SK-N-SH (cell line): ENCODE measurements at regions not wholly inside any gene's neighbourhood (a gene's known extent, or its start where the extent isn't known, plus 50 kb on each side); places are given as distances from the start of the nearest gene placed in this dataset.

Experiments used
- CTCF ChIA-PET: fragments of 300-600, 350-600 bp; formaldehyde crosslinking; extraction: SDS; loops from one replicate; lab custom pipeline; 2021; lab: Yijun Ruan, JAX
- POLR2A ChIA-PET: fragments of 350-600 bp; sonication (Branson Sonifier 250); formaldehyde crosslinking; extraction: SDS; loops from one replicate; lab custom pipeline; 2020; ENCODE audit warnings: antibody characterized with exemption, inconsistent platforms; lab: Yijun Ruan, JAX
- DNase-seq: peaks from one replicate; pipeline ENCODE4 v3.0.0; 2012
- H2AFZ ChIP-seq: fragments of 200-600 bp; sonication (generic); 2 replicates; pipeline ENCODE4 v1.8.1; 2016; ENCODE audit warnings: antibody characterized with exemption, mild to moderate bottlenecking, low read depth
- H3F3A ChIP-seq: fragments of 200-600 bp; sonication (generic); replicated peaks from 2 replicates; pipeline ENCODE3; 2016; ENCODE audit warnings: antibody characterized with exemption, mild to moderate bottlenecking; ENCODE audit not compliant: insufficient read depth
- H3K27ac ChIP-seq, 2 experiments: fragments of 200-500 bp in 1 of 2; fragments of 200-600 bp in 1 of 2; sonication (Bioruptor generic) in 1 of 2; sonication (generic), shearing (Covaris generic) in 1 of 2; 2 replicates each; pipeline versions ENCODE4 v1.5.1 to v1.6.1; 2014 to 2016; ENCODE audit warnings: low read depth in 2 of 2, inconsistent platforms in 1 of 2, low read length in 1 of 2, mild to moderate bottlenecking in 1 of 2, mixed read lengths in 1 of 2
- H3K27me3 ChIP-seq: fragments of 200-600 bp; sonication (generic), shearing (Covaris generic); 2 replicates; pipeline ENCODE4 v1.6.1; 2016; ENCODE audit warnings: mixed run types; ENCODE audit not compliant: insufficient read depth
- H3K36me3 ChIP-seq, 2 experiments: fragments of 200-500 bp in 1 of 2; fragments of 200-600 bp in 1 of 2; sonication (Bioruptor generic) in 1 of 2; sonication (generic) in 1 of 2; replicated peaks in 1 of 2; 2 replicates each; pipeline versions ENCODE3 to v1.5.1; 2014 to 2016; ENCODE audit warnings: low read length in 1 of 2, mild to moderate bottlenecking in 1 of 2; ENCODE audit not compliant: insufficient read depth in 2 of 2, control insufficient read depth in 1 of 2
- H3K4me1 ChIP-seq, 2 experiments: fragments of 200-500 bp in 1 of 2; fragments of 200-600 bp in 1 of 2; sonication (Bioruptor generic) in 1 of 2; sonication (generic), shearing (Covaris generic) in 1 of 2; 2 replicates each; pipeline versions ENCODE4 v1.5.1 to v1.6.1; 2014 to 2016; ENCODE audit warnings: low read depth in 1 of 2, low read length in 1 of 2, mixed run types in 1 of 2; ENCODE audit not compliant: insufficient read depth in 2 of 2, control insufficient read depth in 1 of 2
- H3K4me2 ChIP-seq: fragments of 200-600 bp; sonication (generic), shearing (Covaris generic); 2 replicates; pipeline ENCODE4 v1.6.1; 2017; ENCODE audit warnings: mixed run types
- H3K4me3 ChIP-seq, 2 experiments: fragments of 200-500 bp in 1 of 2; fragments of 200-600 bp in 1 of 2; sonication (Bioruptor generic) in 1 of 2; sonication (generic), shearing (Covaris generic) in 1 of 2; 2 replicates each; pipeline versions ENCODE4 v1.5.1 to v1.8.1; 2014 to 2016; ENCODE audit warnings: low read depth in 2 of 2, inconsistent platforms in 1 of 2, low read length in 1 of 2, mild to moderate bottlenecking in 1 of 2, mixed read lengths in 1 of 2, moderate library complexity in 1 of 2
- H3K79me2 ChIP-seq: fragments of 200-600 bp; sonication (generic); 2 replicates; pipeline ENCODE4 v1.8.1; 2017; ENCODE audit warnings: mild to moderate bottlenecking; ENCODE audit not compliant: insufficient read depth
- H3K9ac ChIP-seq: fragments of 200-600 bp; sonication (generic); 2 replicates; pipeline ENCODE4 v1.6.1; 2017; ENCODE audit warnings: mixed run types
- H3K9me2 ChIP-seq: fragments of 200-600 bp; sonication (generic); 2 replicates; pipeline ENCODE4 v1.6.1; 2017; ENCODE audit warnings: mixed run types
- H3K9me3 ChIP-seq: fragments of 200-600 bp; sonication (generic); 2 replicates; pipeline ENCODE4 v1.6.1; 2017; ENCODE audit warnings: mixed run types, mild to moderate bottlenecking, moderate library complexity
- H4K20me1 ChIP-seq: fragments of 200-600 bp; sonication (generic); 2 replicates; pipeline ENCODE4 v1.6.1; 2017; ENCODE audit warnings: mild to moderate bottlenecking, mixed run types; ENCODE audit not compliant: insufficient read depth
- CHD2 ChIP-seq: fragments of 150-350 bp; IDR thresholded peaks from 2 replicates; pipeline ENCODE4 v1.6.1; 2018; ENCODE audit warnings: low read length; ENCODE audit not compliant: partially characterized antibody
- EP300 ChIP-seq, 2 experiments: IDR thresholded peaks; 2 replicates each; pipeline versions ENCODE4 v1.4.0 to v1.6.1; 2012; ENCODE audit warnings: borderline replicate concordance in 1 of 2, low read depth in 1 of 2, low read length in 1 of 2
- EZH2phosphoT487 ChIP-seq: fragments of 200-600 bp; sonication (generic); IDR thresholded peaks from 2 replicates; pipeline ENCODE4 v1.6.1; 2017; ENCODE audit warnings: low read depth, mixed run types, mild to moderate bottlenecking, antibody characterized with exemption, moderate library complexity, borderline replicate concordance
- FOXJ3 ChIP-seq: sonication (generic); formaldehyde crosslinking; IDR thresholded peaks from 2 replicates; pipeline ENCODE4 v1.5.1; 2020; ENCODE audit warnings: mild to moderate bottlenecking, missing genetic modification reagents
- GATA2 ChIP-seq: sonication (generic); formaldehyde crosslinking; IDR thresholded peaks from 2 replicates; pipeline ENCODE4 v1.5.0; 2020; ENCODE audit warnings: mild to moderate bottlenecking, missing genetic modification reagents
- JUND ChIP-seq: IDR thresholded peaks from 2 replicates; pipeline ENCODE4 v1.4.0; 2012
- MXI1 ChIP-seq: IDR thresholded peaks from 2 replicates; pipeline ENCODE4 v1.6.1; 2012; ENCODE audit warnings: mild to moderate bottlenecking, low read depth, low read length, improper control_type of control experiment
- NFIC ChIP-seq: IDR thresholded peaks from 2 replicates; pipeline ENCODE4 v1.4.0; 2012; ENCODE audit warnings: borderline replicate concordance
- POLR2AphosphoS5 ChIP-seq: IDR thresholded peaks from 2 replicates; pipeline ENCODE4 v1.6.1; 2012; ENCODE audit warnings: low read depth, low read length
- RAD21 ChIP-seq: IDR thresholded peaks from 2 replicates; pipeline ENCODE4 v1.6.1; 2012; ENCODE audit warnings: mild to moderate bottlenecking, low read length
- RCOR1 ChIP-seq: fragments of 150-350 bp; IDR thresholded peaks from 2 replicates; pipeline ENCODE4 v1.6.1; 2017; ENCODE audit warnings: antibody characterized with exemption, low read length
- RFX5 ChIP-seq: IDR thresholded peaks from 2 replicates; pipeline ENCODE4 v1.6.1; 2012; ENCODE audit warnings: mild to moderate bottlenecking, improper control_type of control experiment, low read length
- RXRA ChIP-seq: IDR thresholded peaks from 2 replicates; pipeline ENCODE4 v1.4.0; 2012; ENCODE audit warnings: low read depth, mild to moderate bottlenecking, borderline replicate concordance
- YY1 ChIP-seq: IDR thresholded peaks from 2 replicates; pipeline ENCODE4 v1.4.0; 2012; ENCODE audit warnings: low read depth, mild to moderate bottlenecking
- WGBS: methylation state at CpG from one replicate; pipeline ENCODE4 v1.1.6; 2017; ENCODE audit warnings: low lambda C conversion rate; 5-methylcytosine and 5-hydroxymethylcytosine counted together
- TF ChIP-seq, protein P1 (sequence below): IDR thresholded peaks from 2 replicates; pipeline ENCODE4 v1.4.0; 2012; ENCODE audit warnings: low read depth
- TF ChIP-seq, protein P2 (sequence below): IDR thresholded peaks from 2 replicates; pipeline ENCODE4 v1.6.1; 2012; ENCODE audit warnings: mild to moderate bottlenecking, low read depth, low read length, moderate library complexity
- TF ChIP-seq, protein P3 (sequence below): fragments of 200-600 bp; sonication (generic); IDR thresholded peaks from 2 replicates; pipeline ENCODE4 v1.6.1; 2017; ENCODE audit warnings: antibody characterized with exemption, mild to moderate bottlenecking, moderate library complexity

DNA sequence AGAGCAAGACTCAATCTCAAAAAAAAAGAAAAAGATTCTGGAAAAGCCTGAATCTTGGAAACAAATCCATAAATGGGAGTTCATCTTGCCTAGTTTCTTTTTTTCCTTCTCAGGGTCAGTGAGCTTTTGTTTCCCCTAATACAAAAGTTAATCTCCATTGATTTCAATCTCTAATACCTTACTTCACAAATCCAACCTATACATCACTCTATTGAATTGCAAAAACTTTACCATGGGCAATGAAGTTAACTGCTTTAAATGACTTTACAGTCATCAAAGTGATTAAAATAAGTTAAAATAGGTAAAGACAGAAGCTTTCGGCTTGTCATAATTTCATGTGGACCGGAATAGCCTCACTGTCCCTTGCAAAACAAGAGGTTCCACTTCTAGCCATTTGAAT lies 1012.7 kb upstream of the SEL1L start:
- no peak overlapping the region for H3K4me3 ChIP-seq
- CTCF ChIA-PET: no interaction called here
- H3K79me2 ChIP-seq: no peaks in the 10 kb centered on the region
- TF ChIP-seq EZH2phosphoT487 (no peak), MXI1 (no peak)
- TF ChIP-seq, all 33 proteins: peak for 0
- Histone ChIP-seq H2AFZ (no peak overlapping the region), H3K4me2 (no peak overlapping the region), H3K36me3 (no peaks in the 10 kb centered on the region), H3F3A (no peaks in the 10 kb centered on the region), H3K27ac (no peak overlapping the region), H3K9me3 (no peaks in the 10 kb centered on the region; the same call in none of the 2 replicates), H3K9me2 (no peaks in the 10 kb centered on the region), H3K4me1 (no peaks in the 10 kb centered on the region), H4K20me1 (no peaks in the 10 kb centered on the region), H3K9ac (no peak overlapping the region), H3K27me3 (no peaks in the 10 kb centered on the region)
- DNase-seq: no peak
- POLR2A ChIA-PET: no interaction called here
- 12% methylated on average over 2 of the region's 2 CpGs for WGBS

DNA sequence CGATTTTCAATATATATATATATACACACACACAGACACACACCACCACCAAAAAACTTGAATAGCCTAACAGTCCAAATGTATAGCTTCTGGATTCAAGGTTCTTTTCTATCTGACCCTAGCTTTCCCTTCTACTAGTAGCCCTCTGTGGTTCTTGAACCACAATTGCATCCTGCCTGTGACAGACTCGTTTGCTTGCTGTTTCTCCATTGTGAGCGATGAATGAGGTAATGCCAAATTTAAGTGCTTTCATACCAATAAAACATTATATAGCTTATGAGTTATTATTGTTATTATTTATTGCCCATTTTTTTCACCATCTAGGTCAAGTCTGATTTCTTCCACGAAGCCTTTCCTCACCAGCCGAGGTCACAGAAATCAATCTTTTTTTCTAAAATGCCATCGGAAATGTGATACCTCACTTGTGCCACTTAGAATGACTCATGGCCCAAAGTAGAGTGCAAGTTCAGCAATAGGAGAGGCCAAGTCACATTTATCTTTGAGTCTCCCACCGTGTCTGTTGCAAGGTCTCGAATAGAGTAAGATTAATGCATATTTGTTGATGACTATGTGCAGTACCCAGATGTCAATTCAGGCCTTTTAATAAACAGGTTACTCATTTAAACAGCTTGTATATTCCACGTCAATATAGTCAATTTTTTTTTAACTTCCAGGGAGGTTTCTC lies 1015.8 kb upstream of the SEL1L start:
- H3K27ac ChIP-seq: no peak overlapping the region
- H3K9me3 ChIP-seq: no peaks in the 10 kb centered on the region; the same call in none of the 2 replicates
- no peak for DNase-seq
- no peaks in the 10 kb centered on the region for H3K9me2 ChIP-seq
- ChIA-PET POLR2A (no interaction called here), CTCF (no interaction called here)
- H3K79me2 ChIP-seq: no peaks in the 10 kb centered on the region
- no peaks in the 10 kb centered on the region for H3F3A ChIP-seq
- no peaks in the 10 kb centered on the region for H3K4me1 ChIP-seq
- no peak for TF ChIP-seq NFIC
- no peak for TF ChIP-seq RAD21
- no peak for TF ChIP-seq JUND
- no peak for TF ChIP-seq YY1
- no peak for TF ChIP-seq RFX5
- TF ChIP-seq EZH2phosphoT487: no peak
- TF ChIP-seq EP300 (IDR thresholded peaks at IDR 0.05; ENCODE audit: borderline replicate concordance in 1 of 2, low read depth in 1 of 2, low read length in 1 of 2): no peak
- TF ChIP-seq, protein P1, sequence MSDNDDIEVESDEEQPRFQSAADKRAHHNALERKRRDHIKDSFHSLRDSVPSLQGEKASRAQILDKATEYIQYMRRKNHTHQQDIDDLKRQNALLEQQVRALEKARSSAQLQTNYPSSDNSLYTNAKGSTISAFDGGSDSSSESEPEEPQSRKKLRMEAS: no peak
- no peaks in the 10 kb centered on the region for H4K20me1 ChIP-seq
- no peaks in the 10 kb centered on the region for H3K36me3 ChIP-seq
- H3K4me2 ChIP-seq: no peak overlapping the region
- H3K27me3 ChIP-seq: no peaks in the 10 kb centered on the region
- H3K9ac ChIP-seq: no peak overlapping the region
- H3K4me3 ChIP-seq: no peak overlapping the region
- no peak overlapping the region for H2AFZ ChIP-seq
- WGBS: 16% methylated on average over 9 of the region's 9 CpGs

DNA sequence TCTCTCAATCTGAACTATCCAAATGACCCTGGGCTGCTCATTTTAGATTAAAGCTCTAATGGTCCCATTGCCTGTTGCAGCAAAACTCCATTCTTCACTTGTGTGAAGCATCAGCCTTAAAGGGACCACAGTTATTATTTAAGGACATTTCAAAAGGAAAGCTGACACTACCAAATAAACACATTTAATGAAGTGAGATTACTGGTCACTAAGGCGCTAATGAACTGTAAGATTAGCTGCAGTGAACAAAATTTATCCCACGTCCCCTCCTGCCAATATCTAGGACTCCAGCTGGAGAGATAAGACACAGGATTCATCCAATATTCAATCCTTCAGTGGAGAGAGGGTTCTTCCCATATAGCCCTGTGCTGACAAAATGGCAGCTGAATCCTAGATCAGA lies 1029.2 kb upstream of the SEL1L start:
- no peaks in the 10 kb centered on the region for H3K9me2 ChIP-seq
- no peak overlapping the region for H3K27ac ChIP-seq
- no peak overlapping the region for H3K9ac ChIP-seq
- DNase-seq: no peak
- no peaks in the 10 kb centered on the region for H3K79me2 ChIP-seq
- H3F3A ChIP-seq: no peaks in the 10 kb centered on the region
- no peaks in the 10 kb centered on the region for H4K20me1 ChIP-seq
- TF ChIP-seq, protein P1: no peak
- TF ChIP-seq RXRA: no peak
- TF ChIP-seq RCOR1: no peak
- no peak for TF ChIP-seq GATA2 (CRISPR knock-in tag)
- no peak for TF ChIP-seq RAD21
- no peak for TF ChIP-seq JUND
- TF ChIP-seq FOXJ3 (CRISPR knock-in tag): no peak
- TF ChIP-seq, protein P2, sequence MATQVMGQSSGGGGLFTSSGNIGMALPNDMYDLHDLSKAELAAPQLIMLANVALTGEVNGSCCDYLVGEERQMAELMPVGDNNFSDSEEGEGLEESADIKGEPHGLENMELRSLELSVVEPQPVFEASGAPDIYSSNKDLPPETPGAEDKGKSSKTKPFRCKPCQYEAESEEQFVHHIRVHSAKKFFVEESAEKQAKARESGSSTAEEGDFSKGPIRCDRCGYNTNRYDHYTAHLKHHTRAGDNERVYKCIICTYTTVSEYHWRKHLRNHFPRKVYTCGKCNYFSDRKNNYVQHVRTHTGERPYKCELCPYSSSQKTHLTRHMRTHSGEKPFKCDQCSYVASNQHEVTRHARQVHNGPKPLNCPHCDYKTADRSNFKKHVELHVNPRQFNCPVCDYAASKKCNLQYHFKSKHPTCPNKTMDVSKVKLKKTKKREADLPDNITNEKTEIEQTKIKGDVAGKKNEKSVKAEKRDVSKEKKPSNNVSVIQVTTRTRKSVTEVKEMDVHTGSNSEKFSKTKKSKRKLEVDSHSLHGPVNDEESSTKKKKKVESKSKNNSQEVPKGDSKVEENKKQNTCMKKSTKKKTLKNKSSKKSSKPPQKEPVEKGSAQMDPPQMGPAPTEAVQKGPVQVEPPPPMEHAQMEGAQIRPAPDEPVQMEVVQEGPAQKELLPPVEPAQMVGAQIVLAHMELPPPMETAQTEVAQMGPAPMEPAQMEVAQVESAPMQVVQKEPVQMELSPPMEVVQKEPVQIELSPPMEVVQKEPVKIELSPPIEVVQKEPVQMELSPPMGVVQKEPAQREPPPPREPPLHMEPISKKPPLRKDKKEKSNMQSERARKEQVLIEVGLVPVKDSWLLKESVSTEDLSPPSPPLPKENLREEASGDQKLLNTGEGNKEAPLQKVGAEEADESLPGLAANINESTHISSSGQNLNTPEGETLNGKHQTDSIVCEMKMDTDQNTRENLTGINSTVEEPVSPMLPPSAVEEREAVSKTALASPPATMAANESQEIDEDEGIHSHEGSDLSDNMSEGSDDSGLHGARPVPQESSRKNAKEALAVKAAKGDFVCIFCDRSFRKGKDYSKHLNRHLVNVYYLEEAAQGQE: no peak
- TF ChIP-seq POLR2AphosphoS5: no peak
- no peak for TF ChIP-seq CHD2
- TF ChIP-seq, protein P3, sequence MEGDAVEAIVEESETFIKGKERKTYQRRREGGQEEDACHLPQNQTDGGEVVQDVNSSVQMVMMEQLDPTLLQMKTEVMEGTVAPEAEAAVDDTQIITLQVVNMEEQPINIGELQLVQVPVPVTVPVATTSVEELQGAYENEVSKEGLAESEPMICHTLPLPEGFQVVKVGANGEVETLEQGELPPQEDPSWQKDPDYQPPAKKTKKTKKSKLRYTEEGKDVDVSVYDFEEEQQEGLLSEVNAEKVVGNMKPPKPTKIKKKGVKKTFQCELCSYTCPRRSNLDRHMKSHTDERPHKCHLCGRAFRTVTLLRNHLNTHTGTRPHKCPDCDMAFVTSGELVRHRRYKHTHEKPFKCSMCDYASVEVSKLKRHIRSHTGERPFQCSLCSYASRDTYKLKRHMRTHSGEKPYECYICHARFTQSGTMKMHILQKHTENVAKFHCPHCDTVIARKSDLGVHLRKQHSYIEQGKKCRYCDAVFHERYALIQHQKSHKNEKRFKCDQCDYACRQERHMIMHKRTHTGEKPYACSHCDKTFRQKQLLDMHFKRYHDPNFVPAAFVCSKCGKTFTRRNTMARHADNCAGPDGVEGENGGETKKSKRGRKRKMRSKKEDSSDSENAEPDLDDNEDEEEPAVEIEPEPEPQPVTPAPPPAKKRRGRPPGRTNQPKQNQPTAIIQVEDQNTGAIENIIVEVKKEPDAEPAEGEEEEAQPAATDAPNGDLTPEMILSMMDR: no peak
- POLR2A ChIA-PET: no interaction called here
- no peak overlapping the region for H3K4me3 ChIP-seq
- H3K4me1 ChIP-seq: no peaks in the 10 kb centered on the region
- H3K36me3 ChIP-seq: no peaks in the 10 kb centered on the region
- no peak overlapping the region for H3K4me2 ChIP-seq
- WGBS: 0% methylated on average over 2 of the region's 2 CpGs
- H3K27me3 ChIP-seq: no peaks in the 10 kb centered on the region
- CTCF ChIA-PET: no interaction called here
- H3K9me3 ChIP-seq: no peaks in the 10 kb centered on the region
- no peak overlapping the region for H2AFZ ChIP-seq
